BLaER1 (cell line): ENCODE measurements at regions not wholly inside any gene's neighbourhood (a gene's known extent, or its start where the extent isn't known, plus 50 kb on each side); places are given as distances from the start of the nearest gene placed in this dataset.
"Not testable (repeated sequence)": the region's sequence is repeated elsewhere in the genome, so short reads cannot be mapped to it uniquely, and the experiment has no call there.

Experiments used
- H3K27ac ChIP-seq: shearing (Covaris generic); formaldehyde crosslinking; 2 replicates; pipeline ENCODE4 v1.8.1; 2022
- H3K27me3 ChIP-seq: shearing (Covaris generic); formaldehyde crosslinking; 2 replicates; pipeline ENCODE4 v1.8.1; 2022
- H3K36me3 ChIP-seq: shearing (Covaris generic); formaldehyde crosslinking; 2 replicates; pipeline ENCODE4 v1.8.1; 2022
- H3K4me1 ChIP-seq: shearing (Covaris generic); formaldehyde crosslinking; 2 replicates; pipeline ENCODE4 v1.8.1; 2022
- H3K4me2 ChIP-seq: shearing (Covaris generic); formaldehyde crosslinking; 2 replicates; pipeline ENCODE4 v1.8.1; 2022
- H3K4me3 ChIP-seq: shearing (Covaris generic); formaldehyde crosslinking; 2 replicates; pipeline ENCODE4 v1.8.1; 2022
- H3K9ac ChIP-seq: shearing (Covaris generic); formaldehyde crosslinking; 2 replicates; pipeline ENCODE4 v1.8.1; 2022
- H3K9me3 ChIP-seq: shearing (Covaris generic); formaldehyde crosslinking; 2 replicates; pipeline ENCODE4 v1.8.1; 2022
- H4K20me1 ChIP-seq: shearing (Covaris generic); formaldehyde crosslinking; 2 replicates; pipeline ENCODE4 v1.8.1; 2022
- Cebpa-rat ChIP-seq: shearing (Covaris generic); IDR thresholded peaks from 2 replicates; pipeline ENCODE4 v1.8.1; 2022

- no peak overlapping the region for H3K27ac ChIP-seq
- H3K9ac ChIP-seq = no peak overlapping the region
- TF ChIP-seq Cebpa-rat = no peak
- no peak overlapping the region for H3K4me3 ChIP-seq
- H3K36me3 ChIP-seq = no peaks in the 10 kb centered on the region
- H3K27me3 ChIP-seq = no peaks in the 10 kb centered on the region
- no peaks in the 10 kb centered on the region for H4K20me1 ChIP-seq
- peaks cover 5% of the 10 kb centered on the region; the same call in 1 of the 2 replicates for H3K9me3 ChIP-seq
- no peaks in the 10 kb centered on the region for H3K4me1 ChIP-seq
- H3K4me2 ChIP-seq = no peak overlapping the region
Observed at GRCh38 chr14:65976761-65977404, 509.3 kb upstream of the CCDC196 start.

GRCh38 chr14:65981192-65981843 is 504.9 kb upstream of the CCDC196 start:
- no peak overlapping the region for H3K4me3 ChIP-seq
- no peaks in the 10 kb centered on the region for H4K20me1 ChIP-seq
- no peaks in the 10 kb centered on the region for H3K36me3 ChIP-seq
- no peaks in the 10 kb centered on the region for H3K27me3 ChIP-seq
- no peak overlapping the region for H3K4me2 ChIP-seq
- H3K9ac ChIP-seq = no peak overlapping the region
- H3K9me3 ChIP-seq = peaks cover 5% of the 10 kb centered on the region; the same call in 1 of the 2 replicates
- no peak for TF ChIP-seq Cebpa-rat
- H3K4me1 ChIP-seq = no peaks in the 10 kb centered on the region
- H3K27ac ChIP-seq = no peak overlapping the region

- TF ChIP-seq Cebpa-rat = no peak
- Histone ChIP-seq H3K27ac (no peak overlapping the region), H3K27me3 (no peaks in the 10 kb centered on the region)
Observed at GRCh38 chr14:65986041-65986440, 500.1 kb upstream of the CCDC196 start.

GRCh38 chr14:65989981-65990380 is 496.2 kb upstream of the CCDC196 start:
- H3K4me1 ChIP-seq = peaks cover 6% of the 10 kb centered on the region
- no peaks in the 10 kb centered on the region for H4K20me1 ChIP-seq
- no peaks in the 10 kb centered on the region for H3K36me3 ChIP-seq
- H3K4me2 ChIP-seq = no peak overlapping the region
- no peaks in the 10 kb centered on the region for H3K27me3 ChIP-seq
- TF ChIP-seq Cebpa-rat = no peak
- no peak overlapping the region for H3K9ac ChIP-seq
- H3K27ac ChIP-seq = no peak overlapping the region
- H3K9me3 ChIP-seq = no peaks in the 10 kb centered on the region; the same call in 1 of the 2 replicates
- no peak overlapping the region for H3K4me3 ChIP-seq

More at GRCh38 chr14:65986041-65986440, 500.1 kb upstream of the CCDC196 start:
- Histone ChIP-seq H3K4me3 (no peak overlapping the region), H3K36me3 (no peaks in the 10 kb centered on the region), H3K9me3 (no peaks in the 10 kb centered on the region; the same call in 1 of the 2 replicates), H3K4me2 (no peak overlapping the region), H3K9ac (no peak overlapping the region), H3K4me1 (no peaks in the 10 kb centered on the region), H4K20me1 (no peaks in the 10 kb centered on the region)

GRCh38 chr14:65991104-65991503 is 495.1 kb upstream of the CCDC196 start:
- no peak overlapping the region for H3K27ac ChIP-seq
- TF ChIP-seq Cebpa-rat = no peak
- H3K4me3 ChIP-seq = no peak overlapping the region
- no peaks in the 10 kb centered on the region for H4K20me1 ChIP-seq
- H3K36me3 ChIP-seq = no peaks in the 10 kb centered on the region
- no peak overlapping the region for H3K9ac ChIP-seq
- H3K4me1 ChIP-seq = peaks cover 6% of the 10 kb centered on the region
- H3K27me3 ChIP-seq = no peaks in the 10 kb centered on the region
- H3K9me3 ChIP-seq = no peaks in the 10 kb centered on the region; the same call in 1 of the 2 replicates
- H3K4me2 ChIP-seq = no peak overlapping the region

GRCh38 chr14:65991935-65992334 is 494.2 kb upstream of the CCDC196 start:
- H3K36me3 ChIP-seq, H3K27ac ChIP-seq, H4K20me1 ChIP-seq, H3K4me1 ChIP-seq, H3K9ac ChIP-seq, H3K4me3 ChIP-seq, H3K9me3 ChIP-seq, H3K27me3 ChIP-seq, H3K4me2 ChIP-seq: not testable (repeated sequence)

- no peaks in the 10 kb centered on the region for H4K20me1 ChIP-seq
- H3K9me3 ChIP-seq = no peaks in the 10 kb centered on the region; the same call in 1 of the 2 replicates
- H3K4me3 ChIP-seq = no peak overlapping the region
- no peaks in the 10 kb centered on the region for H3K27me3 ChIP-seq
- no peaks in the 10 kb centered on the region for H3K36me3 ChIP-seq
- H3K27ac ChIP-seq = no peak overlapping the region
- peak overlapping the region; percentile 18; the same call in 1 of the 2 replicates for H3K4me2 ChIP-seq
- no peak for TF ChIP-seq Cebpa-rat
- H3K4me1 ChIP-seq = peaks cover 6% of the 10 kb centered on the region
- H3K9ac ChIP-seq = no peak overlapping the region
Observed at GRCh38 chr14:65993103-65993502, 493.1 kb upstream of the CCDC196 start.

GRCh38 chr14:65993996-65994395 is 492.2 kb upstream of the CCDC196 start:
- Histone ChIP-seq H3K36me3 (no peaks in the 10 kb centered on the region), H3K27ac (no peak overlapping the region), H3K4me1 (peaks cover 6% of the 10 kb centered on the region), H3K9me3 (peaks cover 7% of the 10 kb centered on the region), H3K9ac (no peak overlapping the region), H3K4me2 (no peak overlapping the region), H3K4me3 (no peak overlapping the region), H4K20me1 (no peaks in the 10 kb centered on the region), H3K27me3 (no peaks in the 10 kb centered on the region)
- TF ChIP-seq Cebpa-rat = no peak

- Histone ChIP-seq H3K9ac (no peak overlapping the region), H3K36me3 (no peaks in the 10 kb centered on the region), H3K9me3 (peaks cover 35% of the 10 kb centered on the region), H3K4me1 (peaks cover 6% of the 10 kb centered on the region), H3K27me3 (no peaks in the 10 kb centered on the region), H4K20me1 (no peaks in the 10 kb centered on the region), H3K27ac (no peak overlapping the region), H3K4me2 (no peak overlapping the region), H3K4me3 (no peak overlapping the region)
- no peak for TF ChIP-seq Cebpa-rat
Observed at GRCh38 chr14:65997347-65997746, 488.8 kb upstream of the CCDC196 start.

- Histone ChIP-seq H3K27ac (no peak overlapping the region), H3K9me3 (peaks cover 38% of the 10 kb centered on the region), H3K9ac (no peak overlapping the region), H4K20me1 (no peaks in the 10 kb centered on the region), H3K36me3 (no peaks in the 10 kb centered on the region), H3K4me3 (no peak overlapping the region), H3K4me1 (no peaks in the 10 kb centered on the region), H3K27me3 (no peaks in the 10 kb centered on the region), H3K4me2 (no peak overlapping the region)
- no peak for TF ChIP-seq Cebpa-rat
Observed at GRCh38 chr14:65999865-66000264, 486.3 kb upstream of the CCDC196 start.
